WTC11 (cell line): ENCODE measurements at regions not wholly inside any gene's neighbourhood (a gene's known extent, or its start where the extent isn't known, plus 50 kb on each side); places are given as distances from the start of the nearest gene placed in this dataset.

Experiments
- AFF4 ChIP-seq: sonication (generic); formaldehyde crosslinking; IDR thresholded peaks from 2 replicates; pipeline ENCODE4 v1.8.1; 2023; ENCODE audit warnings: mild to moderate bottlenecking, missing genetic modification reagents, borderline replicate concordance
- AR ChIP-seq: fragments of 250-450 bp; sonication (Bioruptor Pico); IDR thresholded peaks from 2 replicates; pipeline ENCODE4 v1.9.0; 2021; ENCODE audit warnings: mild to moderate bottlenecking
- ARID4B ChIP-seq: sonication (generic); formaldehyde crosslinking; IDR thresholded peaks from 2 replicates; pipeline ENCODE4 v1.8.0; 2023; ENCODE audit warnings: missing genetic modification reagents, mild to moderate bottlenecking, borderline replicate concordance
- ATF3 ChIP-seq: sonication (generic); formaldehyde crosslinking; conservative IDR thresholded peaks from 2 replicates; pipeline ENCODE4 v1.8.1; 2022; ENCODE audit warnings: mild to moderate bottlenecking, missing genetic modification reagents
- CREM ChIP-seq: sonication (generic); formaldehyde crosslinking; IDR thresholded peaks from 2 replicates; pipeline ENCODE4 v1.8.1; 2022; ENCODE audit warnings: mild to moderate bottlenecking, missing genetic modification reagents, moderate library complexity
- CTCF ChIP-seq: fragments of 200-600 bp; IDR thresholded peaks from 2 replicates; pipeline ENCODE4 v1.8.0; 2022; ENCODE audit warnings: antibody characterized with exemption
- IRF2 ChIP-seq: sonication (generic); formaldehyde crosslinking; IDR thresholded peaks from 2 replicates; pipeline ENCODE4 v1.8.0; 2022; ENCODE audit warnings: low read depth, missing genetic modification reagents, borderline replicate concordance
- NR1H2 ChIP-seq: sonication (generic); formaldehyde crosslinking; IDR thresholded peaks from 2 replicates; pipeline ENCODE4 v1.9.0; 2021; ENCODE audit warnings: mild to moderate bottlenecking, moderate library complexity, missing genetic modification reagents
- ZNF138 ChIP-seq: sonication (generic); formaldehyde crosslinking; conservative IDR thresholded peaks from 2 replicates; pipeline ENCODE4 v1.8.1; 2022; ENCODE audit warnings: mild to moderate bottlenecking, moderate library complexity, missing genetic modification reagents
- ZNF317 ChIP-seq: sonication (generic); formaldehyde crosslinking; IDR thresholded peaks from 2 replicates; pipeline ENCODE4 v1.8.1; 2023; ENCODE audit warnings: low read depth, mild to moderate bottlenecking, moderate library complexity, missing genetic modification reagents, borderline replicate concordance

GRCh38 chr5:9878206-9878605 is 248.1 kb upstream of the TAS2R1 start:
- no peak for TF ChIP-seq CTCF
- TF ChIP-seq NR1H2 (CRISPR knock-in tag) = no peak
- no peak for TF ChIP-seq ZNF138 (CRISPR knock-in tag)
- no peak for TF ChIP-seq AFF4
- no peak for TF ChIP-seq CREM (CRISPR knock-in tag)
- TF ChIP-seq ATF3 (CRISPR knock-in tag) = no peak
- TF ChIP-seq IRF2 = no peak
- no peak for TF ChIP-seq ZNF317
- no peak for TF ChIP-seq AR
- no peak for TF ChIP-seq ARID4B (CRISPR knock-in tag)
